Large intestine (tissue), 3 donors: ENCODE measurements at regions not wholly inside any gene's neighbourhood (a gene's known extent, or its start where the extent isn't known, plus 50 kb on each side); places are given as distances from the start of the nearest gene placed in this dataset.
"Not testable (repeated sequence)": the region's sequence is repeated elsewhere in the genome, so short reads cannot be mapped to it uniquely, and the experiment has no call there.

Source experiments
- DNase-seq, 2 donors: peaks; one replicate each; pipeline versions ENCODE4 v3.0.0 to v3.0.0-alpha.2; 2013
- H3K27ac ChIP-seq: one replicate; pipeline ENCODE4 v1.5.1; 2013; ENCODE audit warnings: low read length
- H3K27me3 ChIP-seq: 2 replicates; pipeline ENCODE4 v1.6.1; 2013; ENCODE audit warnings: low read length; ENCODE audit not compliant: control insufficient read depth, insufficient read depth
- H3K36me3 ChIP-seq: 2 replicates; pipeline ENCODE4 v1.6.1; 2013; ENCODE audit warnings: low read length; ENCODE audit not compliant: control insufficient read depth, insufficient read depth
- H3K4me1 ChIP-seq: one replicate; pipeline ENCODE4 v1.6.1; 2013; ENCODE audit warnings: low read length; ENCODE audit not compliant: control insufficient read depth, insufficient read depth
- H3K4me3 ChIP-seq: one replicate; pipeline ENCODE4 v1.5.1; 2013; ENCODE audit warnings: low read length
- H3K9me3 ChIP-seq: one replicate; pipeline ENCODE4 v1.6.1; 2013; ENCODE audit warnings: mild to moderate bottlenecking, low read depth, low read length, moderate library complexity; ENCODE audit not compliant: control insufficient read depth
- WGBS: methylation state at CpG from one replicate; pipeline ENCODE4 v1.1.5; 2013; ENCODE audit warnings: low lambda C conversion rate; ENCODE audit not compliant: insufficient coverage; 5-methylcytosine and 5-hydroxymethylcytosine counted together

DNA sequence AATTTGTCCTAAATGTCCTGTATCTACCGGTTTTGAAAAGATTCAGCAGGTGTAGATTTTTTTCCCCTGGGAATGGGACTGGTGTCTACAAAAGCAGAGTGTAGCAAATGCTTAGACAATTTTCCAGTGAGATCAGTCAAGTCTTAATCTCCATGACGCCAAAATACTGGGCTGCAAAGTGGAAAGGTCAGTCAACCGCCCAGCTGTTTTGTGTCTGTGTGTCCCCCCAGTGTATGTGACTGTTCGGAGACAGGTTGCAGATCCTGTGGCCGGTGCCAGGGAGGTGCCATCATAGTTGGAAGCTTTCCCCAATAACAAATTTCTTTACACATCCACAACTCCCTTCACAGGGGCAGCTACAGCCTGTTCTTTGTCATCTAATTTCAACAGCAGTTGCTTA, 263.8 kb downstream of the ARHGAP12 start:
- no peaks in the 10 kb centered on the region for H3K9me3 ChIP-seq
- H3K27ac ChIP-seq: no peak overlapping the region
- no peak overlapping the region for H3K4me3 ChIP-seq
- H3K4me1 ChIP-seq: no peaks in the 10 kb centered on the region
- no peaks in the 10 kb centered on the region for H3K36me3 ChIP-seq
- no peak for DNase-seq
- no peaks in the 10 kb centered on the region for H3K27me3 ChIP-seq
- WGBS: no CpG with 5 or more reads among the region's 5 CpGs

DNA sequence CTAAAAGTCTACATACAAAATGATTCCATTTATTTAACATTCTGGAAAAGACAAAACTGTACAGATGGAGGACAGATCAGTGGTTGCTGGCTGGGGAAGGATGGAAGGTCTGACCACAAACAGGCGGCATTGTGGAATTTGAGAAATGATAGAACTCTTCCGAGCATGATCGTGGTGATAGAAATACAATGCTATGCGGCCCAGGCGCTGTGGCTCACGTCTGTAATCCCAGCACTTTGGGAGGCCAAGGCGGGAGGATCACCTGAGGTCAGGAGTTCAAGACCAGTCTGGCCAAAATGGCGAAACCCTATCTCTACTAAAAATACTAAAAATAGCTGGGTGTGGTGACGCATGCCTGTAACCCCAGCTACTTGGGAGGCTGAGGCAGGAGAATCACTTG, 264.6 kb downstream of the ARHGAP12 start:
- H3K27ac ChIP-seq, H3K9me3 ChIP-seq, DNase-seq, H3K27me3 ChIP-seq, H3K4me3 ChIP-seq, H3K36me3 ChIP-seq, H3K4me1 ChIP-seq: not testable (repeated sequence)
- WGBS: no CpG with 5 or more reads among the region's 9 CpGs

DNA sequence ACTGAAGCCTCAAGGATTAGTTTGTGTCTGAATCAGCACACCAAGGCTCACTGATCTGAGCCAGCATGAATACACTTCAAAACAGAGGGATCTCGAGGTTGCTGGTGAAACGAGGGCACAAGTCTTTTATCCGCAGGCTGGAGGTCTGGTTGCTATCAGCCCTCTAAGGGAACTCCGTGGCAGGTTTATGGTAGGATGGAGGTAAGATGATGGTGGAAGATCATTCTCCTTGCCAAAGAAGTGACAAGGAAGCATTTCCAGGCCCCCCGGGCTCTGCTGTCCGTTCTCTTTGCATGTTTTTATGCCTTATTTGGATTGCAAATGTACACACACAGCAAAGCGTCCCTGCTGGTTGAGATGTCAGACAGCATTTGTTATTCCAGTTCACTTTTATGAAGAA, 268.3 kb downstream of the ARHGAP12 start:
- no peaks in the 10 kb centered on the region for H3K36me3 ChIP-seq
- H3K27ac ChIP-seq: no peak overlapping the region
- H3K9me3 ChIP-seq: no peaks in the 10 kb centered on the region
- H3K4me1 ChIP-seq: no peaks in the 10 kb centered on the region
- DNase-seq: no peak
- no peak overlapping the region for H3K4me3 ChIP-seq
- no peaks in the 10 kb centered on the region for H3K27me3 ChIP-seq
- no CpG with 5 or more reads among the region's 7 CpGs for WGBS

DNA sequence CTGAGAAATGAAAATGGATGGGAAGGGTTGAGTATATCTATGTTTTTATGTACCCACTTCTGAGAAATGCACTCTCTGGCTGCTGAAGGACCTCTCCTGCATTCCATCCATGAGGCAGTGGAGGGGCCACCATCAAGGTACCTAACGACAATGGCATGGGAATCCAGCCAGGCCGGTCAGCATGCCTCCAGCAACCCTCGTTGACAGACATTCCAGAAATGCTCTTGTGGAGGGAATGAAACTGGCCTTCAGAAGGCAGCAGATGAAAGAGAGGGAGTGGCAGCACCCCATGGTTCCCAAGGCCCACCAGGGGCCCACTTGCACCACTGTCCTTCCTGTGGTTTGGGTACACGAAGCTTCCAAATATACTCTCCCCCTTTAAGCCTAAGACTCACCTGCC, 269.0 kb downstream of the ARHGAP12 start:
- no peak overlapping the region for H3K27ac ChIP-seq
- no peaks in the 10 kb centered on the region for H3K4me1 ChIP-seq
- H3K27me3 ChIP-seq: no peaks in the 10 kb centered on the region
- no peaks in the 10 kb centered on the region for H3K9me3 ChIP-seq
- no peak for DNase-seq
- WGBS: no CpG with 5 or more reads among the region's 4 CpGs
- H3K4me3 ChIP-seq: no peak overlapping the region
- H3K36me3 ChIP-seq: no peaks in the 10 kb centered on the region

DNA sequence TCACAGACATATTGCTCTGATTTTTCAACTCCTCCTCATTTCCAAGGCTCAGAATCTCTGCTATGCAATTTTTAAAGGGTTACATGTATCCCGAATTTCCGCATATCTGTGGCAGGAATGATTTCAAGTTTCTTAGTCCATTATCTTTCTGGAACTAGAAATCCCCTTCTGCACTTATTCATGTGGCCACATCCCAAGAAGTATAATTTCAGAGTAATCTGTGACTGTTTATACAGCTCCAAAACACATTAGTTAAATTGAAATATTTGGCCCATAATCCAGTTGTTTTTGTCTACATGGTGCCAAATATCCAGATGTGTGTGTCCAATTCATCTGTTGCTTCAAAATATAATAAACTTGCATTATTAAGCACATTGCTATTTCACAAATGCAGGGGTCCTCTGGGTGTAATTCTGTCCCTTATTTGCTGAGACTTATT, 271.2 kb downstream of the ARHGAP12 start:
- no CpG with 5 or more reads among the region's 2 CpGs for WGBS
- Histone ChIP-seq H3K4me3 (no peak overlapping the region), H3K36me3 (no peaks in the 10 kb centered on the region), H3K4me1 (no peaks in the 10 kb centered on the region), H3K27me3 (no peaks in the 10 kb centered on the region), H3K27ac (no peak overlapping the region), H3K9me3 (no peaks in the 10 kb centered on the region)
- peak in 1 of 2 donors; percentile 21 for DNase-seq

DNA sequence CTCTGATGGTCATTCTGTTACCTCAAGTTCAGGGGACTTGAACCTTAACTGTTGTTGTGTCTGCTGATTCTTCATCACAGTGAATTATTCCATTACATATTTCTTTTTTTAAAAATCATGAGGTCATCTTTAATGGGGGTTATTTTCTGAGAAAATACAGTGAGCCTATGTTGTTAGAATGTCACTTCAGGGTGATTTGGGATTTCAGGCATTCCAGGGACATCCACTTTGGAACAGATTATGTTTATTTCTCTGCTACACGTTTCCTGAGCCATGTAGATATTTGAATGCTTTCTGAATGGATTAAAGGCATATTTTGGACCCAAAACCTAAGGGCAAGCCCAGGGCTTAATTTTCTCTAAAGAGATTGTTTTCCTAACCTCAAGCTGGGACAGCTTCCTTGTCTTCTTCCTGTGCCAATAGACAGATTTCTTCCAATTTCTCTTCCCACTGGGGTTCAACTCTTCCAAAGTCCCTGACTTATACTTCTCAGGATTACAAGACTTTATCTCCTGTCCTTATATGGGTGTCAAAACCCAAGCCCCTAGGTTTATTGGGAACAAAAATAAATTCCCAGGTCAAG, 271.7 kb downstream of the ARHGAP12 start:
- H3K36me3 ChIP-seq: no peaks in the 10 kb centered on the region
- no peaks in the 10 kb centered on the region for H3K4me1 ChIP-seq
- H3K9me3 ChIP-seq: no peaks in the 10 kb centered on the region
- H3K27ac ChIP-seq: no peak overlapping the region
- WGBS: no CpG with 5 or more reads among the region's 1 CpG
- H3K27me3 ChIP-seq: no peaks in the 10 kb centered on the region
- H3K4me3 ChIP-seq: no peak overlapping the region
- no peak for DNase-seq

DNA sequence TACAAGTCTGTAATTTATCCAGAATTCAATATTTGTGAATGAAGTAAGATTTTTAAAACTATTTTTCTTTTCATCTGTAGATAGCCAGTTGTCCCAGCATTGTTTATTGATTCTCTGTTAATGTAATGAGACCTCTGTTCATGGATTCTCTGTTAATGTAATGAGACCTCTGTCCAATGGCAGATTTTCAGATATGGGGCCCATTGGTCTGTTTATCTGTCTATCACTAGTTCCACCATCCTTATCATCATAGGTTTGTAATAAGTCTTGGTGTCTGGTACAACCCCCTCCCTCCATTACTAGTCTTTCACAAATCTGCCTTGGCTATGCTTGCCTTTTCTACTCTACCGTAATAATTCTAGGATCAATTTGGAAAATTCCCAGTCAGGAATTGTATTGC, 276.6 kb downstream of the ARHGAP12 start:
- Histone ChIP-seq H3K27me3 (no peaks in the 10 kb centered on the region), H3K4me3 (no peak overlapping the region), H3K36me3 (no peaks in the 10 kb centered on the region), H3K4me1 (no peaks in the 10 kb centered on the region), H3K9me3 (no peaks in the 10 kb centered on the region), H3K27ac (no peak overlapping the region)
- WGBS: no CpG with 5 or more reads among the region's 1 CpG
- no peak for DNase-seq

DNA sequence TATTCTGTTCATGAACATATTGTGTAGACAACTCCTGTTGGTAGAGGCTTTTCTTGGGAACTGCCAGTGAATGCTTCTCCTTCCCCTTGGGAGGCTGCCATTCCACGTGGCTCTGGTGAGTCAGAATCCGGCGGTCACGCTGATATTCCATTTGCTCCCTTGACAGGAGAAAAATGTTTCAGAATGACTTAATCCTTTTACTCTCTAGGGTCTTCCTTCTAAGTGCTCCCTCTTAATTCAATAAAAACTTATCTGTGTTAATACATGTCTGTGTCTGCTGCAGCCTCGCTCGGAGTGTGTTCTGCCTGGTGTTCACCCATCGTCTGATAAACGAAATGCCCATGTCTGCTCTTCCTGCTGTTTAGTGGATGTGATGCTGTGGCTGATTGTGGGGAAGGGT, 278.6 kb downstream of the ARHGAP12 start:
- DNase-seq: no peak
- WGBS: no CpG with 5 or more reads among the region's 8 CpGs
- H3K27me3 ChIP-seq: no peaks in the 10 kb centered on the region
- no peaks in the 10 kb centered on the region for H3K4me1 ChIP-seq
- no peaks in the 10 kb centered on the region for H3K36me3 ChIP-seq
- no peaks in the 10 kb centered on the region for H3K9me3 ChIP-seq
- no peak overlapping the region for H3K27ac ChIP-seq
- H3K4me3 ChIP-seq: no peak overlapping the region

DNA sequence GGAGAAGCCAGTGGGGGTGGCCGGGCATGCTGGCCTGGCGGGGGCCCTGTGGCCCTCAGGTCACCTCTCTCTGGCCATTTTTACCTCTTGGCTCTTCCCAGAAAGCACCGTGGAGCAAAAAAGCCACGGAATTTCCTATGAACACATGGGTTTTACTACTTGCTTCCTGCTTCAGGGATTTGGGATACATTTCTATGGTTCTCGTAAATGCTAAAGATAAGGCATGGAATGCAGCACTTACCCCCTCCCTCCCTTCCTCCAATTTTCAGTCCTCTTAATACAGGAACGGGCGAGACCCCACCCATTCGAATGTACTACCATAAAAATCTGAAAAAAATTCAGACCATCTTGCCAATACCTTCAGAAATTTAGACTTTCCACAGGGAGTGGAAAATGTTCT, 279.7 kb downstream of the ARHGAP12 start:
- Histone ChIP-seq H3K4me1 (no peaks in the 10 kb centered on the region), H3K36me3 (no peaks in the 10 kb centered on the region), H3K27ac (no peak overlapping the region), H3K9me3 (no peaks in the 10 kb centered on the region), H3K4me3 (no peak overlapping the region), H3K27me3 (no peaks in the 10 kb centered on the region)
- 60% methylated on average over 1 of the region's 8 CpGs for WGBS
- no peak for DNase-seq

DNA sequence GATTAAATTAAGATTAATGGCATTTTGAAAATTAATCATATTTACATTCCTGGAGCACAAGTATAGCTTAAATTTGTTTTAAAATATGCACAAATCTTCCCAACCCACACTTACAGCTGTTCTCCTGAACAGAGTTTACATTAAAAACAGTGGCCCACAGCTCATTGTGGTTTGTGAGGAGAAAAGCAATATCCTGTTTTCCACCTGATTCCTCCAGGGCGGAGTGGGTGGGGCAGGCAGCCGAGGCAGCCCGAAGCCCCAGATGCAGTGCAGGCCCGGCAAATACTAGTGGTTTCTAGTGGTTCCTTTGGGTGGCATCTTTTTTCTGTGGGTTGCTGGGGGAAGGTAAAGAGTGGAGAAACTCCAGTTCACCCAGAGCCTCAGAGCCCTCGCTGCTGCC, 280.8 kb downstream of the ARHGAP12 start:
- Histone ChIP-seq H3K4me1 (no peaks in the 10 kb centered on the region), H3K4me3 (no peak overlapping the region), H3K27me3 (no peaks in the 10 kb centered on the region), H3K36me3 (no peaks in the 10 kb centered on the region), H3K9me3 (no peaks in the 10 kb centered on the region), H3K27ac (no peak overlapping the region)
- WGBS: no CpG with 5 or more reads among the region's 5 CpGs
- DNase-seq: no peak

DNA sequence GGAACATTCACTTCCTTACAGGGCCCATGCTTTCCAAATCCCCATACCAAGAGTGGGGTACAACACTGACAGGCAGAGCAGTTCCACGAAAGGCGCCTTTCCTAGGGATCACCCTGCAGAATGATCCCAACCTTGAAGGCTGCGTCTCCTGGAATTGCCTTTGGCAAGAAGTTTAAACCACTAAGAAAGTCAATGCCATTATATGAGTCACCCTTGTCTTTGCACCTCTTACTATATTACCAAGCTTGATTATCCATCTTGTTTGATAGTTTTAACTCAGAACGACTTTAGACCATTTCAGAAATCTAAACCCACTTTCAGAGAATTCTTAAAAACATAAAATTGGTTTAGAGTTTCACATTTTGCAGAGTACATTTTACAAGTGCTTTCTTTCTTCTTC, 282.1 kb downstream of the ARHGAP12 start:
- H3K27ac ChIP-seq: no peak overlapping the region
- no peak for DNase-seq

More for the DNA sequence above, 282.1 kb downstream of the ARHGAP12 start:
- WGBS: 90% methylated on average over 1 of the region's 4 CpGs
- H3K36me3 ChIP-seq: no peaks in the 10 kb centered on the region
- no peaks in the 10 kb centered on the region for H3K4me1 ChIP-seq
- H3K9me3 ChIP-seq: no peaks in the 10 kb centered on the region
- H3K4me3 ChIP-seq: no peak overlapping the region
- no peaks in the 10 kb centered on the region for H3K27me3 ChIP-seq
